ENCODE measurements at regions not wholly inside any gene's neighbourhood (a gene's known extent, or its start where the extent isn't known, plus 50 kb on each side); places are given as distances from the start of the nearest gene placed in this dataset.

DNA sequence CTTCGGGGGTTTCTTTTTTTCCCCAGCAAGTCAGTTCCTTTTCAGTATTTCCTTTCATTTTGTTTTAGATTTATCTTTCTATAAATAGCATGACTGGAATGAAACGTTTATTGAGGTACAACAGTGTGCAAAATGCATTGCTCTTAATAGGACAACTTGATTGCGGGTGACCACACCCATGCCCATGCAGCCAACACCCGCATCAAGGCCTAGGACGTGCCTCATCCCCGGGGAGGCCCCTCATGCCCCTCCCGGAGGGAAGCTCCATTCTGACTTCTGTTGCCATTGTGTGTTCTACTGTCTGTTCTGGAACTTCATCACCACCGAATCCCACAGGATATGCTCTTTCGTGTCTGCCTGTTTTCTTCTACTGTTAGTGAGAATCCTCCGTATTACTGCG lies 82.2 kb downstream of the RPS6KA4 start:
- Histone ChIP-seq H2BK20ac (ENCODE audit: low read depth, low read length) (no peak overlapping the region), H4K8ac (ENCODE audit: low read depth in 2 of 2, low read length in 2 of 2) (no peak overlapping the region), H3K27ac (ENCODE audit: insufficient read depth, low read length) (no peak overlapping the region), H3K9me1 (ENCODE audit: insufficient read depth, low read length) (no peaks in the 10 kb centered on the region), H4K91ac (ENCODE audit: insufficient read depth, low read depth, low read length) (no peak overlapping the region), H2BK15ac (ENCODE audit: low read depth, low read length) (no peak overlapping the region), H2BK5ac (ENCODE audit: low read depth, low read length, poor library complexity, severe bottlenecking) (no peak overlapping the region), H3K9me3 (ENCODE audit: control insufficient read depth, insufficient read depth, low read length) (no peaks in the 10 kb centered on the region), H3K23ac (ENCODE audit: low read depth, low read length) (no peak overlapping the region), H3K14ac (replicated peaks; ENCODE audit: low read depth, low read length) (no peak overlapping the region), H4K5ac (ENCODE audit: low read depth, low read length) (no peak overlapping the region), H3K4me1 (ENCODE audit: control insufficient read depth, insufficient read depth, low read length) (no peaks in the 10 kb centered on the region), H3K36me3 (ENCODE audit: control insufficient read depth, insufficient read depth, low read length) (no peaks in the 10 kb centered on the region), H3K18ac (ENCODE audit: low read depth, low read length) (no peak overlapping the region), H3K4me2 (ENCODE audit: low read depth, low read length) (no peak overlapping the region), H3K9ac (ENCODE audit: low read depth, low read length) (no peak overlapping the region), H3K4ac (ENCODE audit: low read depth, low read length) (no peak overlapping the region), H2AFZ (replicated peaks; ENCODE audit: low read length, poor library complexity) (no peak overlapping the region), H3K79me1 (ENCODE audit: low read depth in 1 of 2, low read length in 2 of 2) (no peaks in the 10 kb centered on the region), H3K27me3 (ENCODE audit: control insufficient read depth, insufficient read depth, low read length) (peaks cover 49% of the 10 kb centered on the region), H3K56ac (ENCODE audit: extremely low read depth, insufficient read depth, low read length) (no peak overlapping the region), H2BK120ac (ENCODE audit: low read depth, low read length) (no peak overlapping the region), H4K20me1 (ENCODE audit: insufficient read depth, low read length) (no peaks in the 10 kb centered on the region), H2AK5ac (ENCODE audit: low read depth, low read length) (no peak overlapping the region), H2AK9ac (replicated peaks; ENCODE audit: low read depth, low read length, poor library complexity) (no peak overlapping the region), H3K4me3 (ENCODE audit: insufficient read depth, low read depth, low read length) (no peak overlapping the region)
- DNase-seq (no peak), ATAC-seq (ENCODE audit: low read depth) (no peak)
- dilution Hi-C loops (cut with HindIII; ENCODE audit: low sequenced_read_pairs, unreplicated experiment) (no loop called here), in situ Hi-C loops (cut with MboI; ENCODE audit: low sequenced_read_pairs) (no loop called here), intact Hi-C loops (cut with micrococcal nuclease) (no loop called here)
- ChIA-PET CTCF (no interaction called here), POLR2A (ENCODE audit: unreplicated experiment) (no interaction called here)
- no TSS peak for BruUV-seq (replicated peaks)
- 66% methylated on average over 5 of the region's 11 CpGs; no CpG with 5 or more reads in 1 of the 2 experiments for WGBS, 2 experiments (ENCODE audit: extremely low coverage in 2 of 2, insufficient read length in 1 of 2)
- TF ChIP-seq RFX5 (IDR thresholded peaks at IDR 0.05; ENCODE audit: low read depth, low read length), result no peak
- no peak for TF ChIP-seq BHLHE40 (IDR thresholded peaks at IDR 0.05; ENCODE audit: low read depth, low read length)
- TF ChIP-seq MAZ (IDR thresholded peaks at IDR 0.05; ENCODE audit: borderline replicate concordance, low read depth, low read length), result no peak
- TF ChIP-seq SMC3 (IDR thresholded peaks at IDR 0.05; ENCODE audit: low read depth, low read length), result no peak
- TF ChIP-seq MXI1 (IDR thresholded peaks at IDR 0.05; ENCODE audit: borderline replicate concordance, low read depth, low read length), result no peak
- no peak for TF ChIP-seq CEBPB (IDR thresholded peaks at IDR 0.05; ENCODE audit: low read depth, low read length)
- no peak for TF ChIP-seq RAD21 (IDR thresholded peaks at IDR 0.05; ENCODE audit: low read length)
- TF ChIP-seq FOS (IDR thresholded peaks at IDR 0.05; ENCODE audit: low read depth, low read length), result no peak
- no peak for TF ChIP-seq POLR2A (IDR thresholded peaks at IDR 0.05; ENCODE audit: low read depth, low read length)
- TF ChIP-seq RCOR1 (IDR thresholded peaks at IDR 0.05; ENCODE audit: insufficient replicate concordance, low read length), result no peak
- no peak for TF ChIP-seq NFE2L2 (IDR thresholded peaks at IDR 0.05; ENCODE audit: low read depth, low read length)
- no peak for TF ChIP-seq CTCF (conservative IDR thresholded peaks at IDR 0.05; ENCODE audit: low read depth, low read length)
- TF ChIP-seq CHD1 (IDR thresholded peaks at IDR 0.05; ENCODE audit: low read depth, low read length), result no peak
